ENCODE measurements at regions not wholly inside any gene's neighbourhood (a gene's known extent, or its start where the extent isn't known, plus 50 kb on each side); places are given as distances from the start of the nearest gene placed in this dataset.

- Histone ChIP-seq H3K4me2 (ENCODE audit: low read length) (no peak overlapping the region), H3K27me3 (ENCODE audit: low read depth, low read length) (peaks cover 20% of the 10 kb centered on the region; the same call in 1 of the 2 replicates), H3K36me3 (replicated peaks; ENCODE audit: low read depth, low read length) (no peaks in the 10 kb centered on the region), H3K9ac (ENCODE audit: low read length) (no peak overlapping the region), H2AFZ (ENCODE audit: low read depth, low read length) (no peak overlapping the region), H3K9me3 (ENCODE audit: insufficient read depth, low read length) (no peaks in the 10 kb centered on the region), H3K4me1 (ENCODE audit: low read length) (no peaks in the 10 kb centered on the region), H3K79me2 (ENCODE audit: low read length) (no peaks in the 10 kb centered on the region), H4K20me1 (ENCODE audit: insufficient read depth, low read length) (no peaks in the 10 kb centered on the region), H3K27ac (ENCODE audit: low read length) (no peak overlapping the region), H3K4me3 (ENCODE audit: low read length) (no peak overlapping the region)
- TF ChIP-seq, protein P1, sequence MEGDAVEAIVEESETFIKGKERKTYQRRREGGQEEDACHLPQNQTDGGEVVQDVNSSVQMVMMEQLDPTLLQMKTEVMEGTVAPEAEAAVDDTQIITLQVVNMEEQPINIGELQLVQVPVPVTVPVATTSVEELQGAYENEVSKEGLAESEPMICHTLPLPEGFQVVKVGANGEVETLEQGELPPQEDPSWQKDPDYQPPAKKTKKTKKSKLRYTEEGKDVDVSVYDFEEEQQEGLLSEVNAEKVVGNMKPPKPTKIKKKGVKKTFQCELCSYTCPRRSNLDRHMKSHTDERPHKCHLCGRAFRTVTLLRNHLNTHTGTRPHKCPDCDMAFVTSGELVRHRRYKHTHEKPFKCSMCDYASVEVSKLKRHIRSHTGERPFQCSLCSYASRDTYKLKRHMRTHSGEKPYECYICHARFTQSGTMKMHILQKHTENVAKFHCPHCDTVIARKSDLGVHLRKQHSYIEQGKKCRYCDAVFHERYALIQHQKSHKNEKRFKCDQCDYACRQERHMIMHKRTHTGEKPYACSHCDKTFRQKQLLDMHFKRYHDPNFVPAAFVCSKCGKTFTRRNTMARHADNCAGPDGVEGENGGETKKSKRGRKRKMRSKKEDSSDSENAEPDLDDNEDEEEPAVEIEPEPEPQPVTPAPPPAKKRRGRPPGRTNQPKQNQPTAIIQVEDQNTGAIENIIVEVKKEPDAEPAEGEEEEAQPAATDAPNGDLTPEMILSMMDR (IDR thresholded peaks at IDR 0.05; ENCODE audit: low read depth, low read length), result no peak
- no peak for TF ChIP-seq EZH2phosphoT487 (IDR thresholded peaks at IDR 0.05; ENCODE audit: low read depth)
These were observed 175.5 kb upstream of the TUT7 start for GRCh38 chr9:86529496-86530275.

DNA sequence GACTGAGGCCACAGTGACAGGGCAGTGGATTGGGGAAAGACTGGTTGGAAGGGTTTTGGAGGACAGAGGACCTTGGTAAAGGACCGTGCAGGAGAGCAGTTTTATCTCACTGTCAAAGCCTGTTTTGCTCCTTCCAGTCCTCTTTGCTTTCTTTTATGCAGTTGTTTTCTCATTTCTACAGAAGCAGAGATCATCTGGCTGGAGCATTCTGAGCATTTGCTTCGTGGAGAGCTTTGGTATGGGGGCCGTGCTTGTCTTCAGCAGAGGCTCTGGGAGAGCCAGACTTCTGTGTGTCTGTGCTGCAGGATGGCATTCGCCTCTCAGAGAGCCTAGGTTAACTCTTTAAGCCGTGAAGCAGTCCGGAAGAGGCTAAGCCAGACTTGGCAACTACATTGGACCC, 171.8 kb upstream of the TUT7 start:
- H3K4me3 ChIP-seq (ENCODE audit: low read length), result no peak overlapping the region
- no peaks in the 10 kb centered on the region for H3K4me1 ChIP-seq (ENCODE audit: low read length)
- H4K20me1 ChIP-seq (ENCODE audit: insufficient read depth, low read length), result no peaks in the 10 kb centered on the region
- H3K9me3 ChIP-seq (ENCODE audit: insufficient read depth, low read length), result no peaks in the 10 kb centered on the region
- H3K36me3 ChIP-seq (replicated peaks; ENCODE audit: low read depth, low read length), result no peaks in the 10 kb centered on the region
- H3K27me3 ChIP-seq (ENCODE audit: low read depth, low read length), result peaks cover 20% of the 10 kb centered on the region; the same call in 1 of the 2 replicates
- no peak overlapping the region for H3K4me2 ChIP-seq (ENCODE audit: low read length)
- H3K27ac ChIP-seq (ENCODE audit: low read length), result no peak overlapping the region
- H3K9ac ChIP-seq (ENCODE audit: low read length), result no peak overlapping the region
- TF ChIP-seq, protein P1 (IDR thresholded peaks at IDR 0.05; ENCODE audit: low read depth, low read length), result no peak
- no peak for TF ChIP-seq EZH2phosphoT487 (IDR thresholded peaks at IDR 0.05; ENCODE audit: low read depth)
- H3K79me2 ChIP-seq (ENCODE audit: low read length), result no peaks in the 10 kb centered on the region
- no peak overlapping the region for H2AFZ ChIP-seq (ENCODE audit: low read depth, low read length)

- H4K20me1 ChIP-seq (ENCODE audit: insufficient read depth, low read length), result no peaks in the 10 kb centered on the region
- no peaks in the 10 kb centered on the region for H3K9me3 ChIP-seq (ENCODE audit: insufficient read depth, low read length)
- H3K4me2 ChIP-seq (ENCODE audit: low read length), result no peak overlapping the region
- H3K36me3 ChIP-seq (replicated peaks; ENCODE audit: low read depth, low read length), result no peaks in the 10 kb centered on the region
- TF ChIP-seq, protein P1 (IDR thresholded peaks at IDR 0.05; ENCODE audit: low read depth, low read length), result no peak
- no peak for TF ChIP-seq EZH2phosphoT487 (IDR thresholded peaks at IDR 0.05; ENCODE audit: low read depth)
- H3K4me1 ChIP-seq (ENCODE audit: low read length), result no peaks in the 10 kb centered on the region
- H3K9ac ChIP-seq (ENCODE audit: low read length), result no peak overlapping the region
- no peak overlapping the region for H3K4me3 ChIP-seq (ENCODE audit: low read length)
- no peak overlapping the region for H2AFZ ChIP-seq (ENCODE audit: low read depth, low read length)
- H3K27ac ChIP-seq (ENCODE audit: low read length), result no peak overlapping the region
- no peaks in the 10 kb centered on the region for H3K79me2 ChIP-seq (ENCODE audit: low read length)
- H3K27me3 ChIP-seq (ENCODE audit: low read depth, low read length), result peaks cover 20% of the 10 kb centered on the region; the same call in 1 of the 2 replicates
These were observed 171.0 kb upstream of the TUT7 start for GRCh38 chr9:86525182-86525581.

DNA sequence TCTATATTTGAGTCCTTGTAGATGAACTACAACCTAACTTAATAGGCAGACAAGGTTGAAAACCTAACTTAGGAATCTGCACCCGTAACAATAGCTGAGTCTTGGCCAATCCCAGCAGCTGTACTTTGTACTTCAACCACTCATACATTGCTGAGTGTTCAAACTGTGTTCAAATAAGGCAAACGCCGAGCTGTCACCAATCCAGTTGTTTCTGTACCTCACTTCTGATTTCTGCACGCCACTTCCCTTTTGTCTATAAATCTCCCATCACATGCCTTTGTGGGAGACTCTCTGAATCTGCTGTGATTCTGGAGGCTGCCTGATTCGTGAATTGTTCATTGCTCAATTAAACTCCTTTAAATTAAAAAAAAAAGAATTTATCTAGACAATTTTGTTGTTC, 167.8 kb upstream of the TUT7 start:
- Histone ChIP-seq H3K4me3 (ENCODE audit: low read length) (no peak overlapping the region), H3K36me3 (replicated peaks; ENCODE audit: low read depth, low read length) (no peaks in the 10 kb centered on the region), H3K9ac (ENCODE audit: low read length) (no peak overlapping the region), H3K4me1 (ENCODE audit: low read length) (no peaks in the 10 kb centered on the region), H2AFZ (ENCODE audit: low read depth, low read length) (no peak overlapping the region), H3K79me2 (ENCODE audit: low read length) (no peaks in the 10 kb centered on the region), H3K27ac (ENCODE audit: low read length) (no peak overlapping the region), H3K4me2 (ENCODE audit: low read length) (no peak overlapping the region), H3K9me3 (ENCODE audit: insufficient read depth, low read length) (no peaks in the 10 kb centered on the region), H4K20me1 (ENCODE audit: insufficient read depth, low read length) (no peaks in the 10 kb centered on the region), H3K27me3 (ENCODE audit: low read depth, low read length) (peaks cover 6% of the 10 kb centered on the region; the same call in 1 of the 2 replicates)
- TF ChIP-seq, protein P1 (IDR thresholded peaks at IDR 0.05; ENCODE audit: low read depth, low read length), result no peak
- no peak for TF ChIP-seq EZH2phosphoT487 (IDR thresholded peaks at IDR 0.05; ENCODE audit: low read depth)
